ENCODE measurements at regions not wholly inside any gene's neighbourhood (a gene's known extent, or its start where the extent isn't known, plus 50 kb on each side); places are given as distances from the start of the nearest gene placed in this dataset.

- DNase-seq: no peak
Measured at GRCh38 chr18:68083776-68084175, 567.3 kb upstream of the DSEL start.

GRCh38 chr18:68083131-68083530, 566.6 kb upstream of the DSEL start:
- DNase-seq: no peak

DNA sequence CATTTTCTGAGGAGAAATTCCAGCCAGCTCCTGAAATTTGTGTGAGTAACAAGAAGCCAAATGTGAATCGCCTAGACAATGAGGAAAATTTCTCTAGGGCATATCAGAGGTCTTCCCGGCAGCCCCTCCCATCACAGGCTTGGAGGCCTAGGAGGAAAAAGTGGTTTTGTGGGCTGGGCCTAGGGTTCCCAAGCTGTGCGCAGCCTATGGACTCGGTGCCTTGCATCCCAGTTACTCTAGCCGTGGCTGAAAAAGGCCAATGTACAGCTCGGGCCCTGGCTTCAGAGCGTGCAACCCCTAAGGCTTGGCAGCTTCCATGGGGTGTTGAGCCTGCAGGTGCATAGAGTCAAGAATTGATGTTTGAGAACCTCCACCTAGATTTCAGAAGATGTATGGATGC, 556.2 kb upstream of the DSEL start:
- no peak for DNase-seq

DNA sequence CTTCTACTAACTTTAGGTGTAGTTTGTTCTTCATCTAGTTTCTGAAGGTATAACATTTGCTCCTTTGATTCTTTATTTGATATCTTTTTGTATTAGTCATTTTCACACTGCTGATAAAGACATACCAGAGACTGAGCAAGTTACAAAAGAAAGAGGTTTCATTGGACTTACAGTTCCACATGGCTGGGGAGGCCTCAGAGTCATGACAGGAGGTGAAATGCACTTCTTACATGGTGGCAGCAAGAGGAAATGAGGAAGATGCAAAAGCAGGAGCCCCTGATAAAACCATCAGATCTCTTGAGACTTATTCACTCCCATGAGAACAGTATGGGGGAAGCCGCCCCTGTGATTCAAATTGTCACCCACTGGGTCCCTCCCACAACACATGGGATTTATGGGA, 544.4 kb upstream of the DSEL start:
- DNase-seq: no peak

- DNase-seq: no peak
Measured at GRCh38 chr18:68056936-68057335, 540.4 kb upstream of the DSEL start.

- no peak for DNase-seq
Measured at GRCh38 chr18:68054669-68055068, 538.1 kb upstream of the DSEL start.

- DNase-seq: no peak
Measured at GRCh38 chr18:68053290-68053689, 536.8 kb upstream of the DSEL start.

DNA sequence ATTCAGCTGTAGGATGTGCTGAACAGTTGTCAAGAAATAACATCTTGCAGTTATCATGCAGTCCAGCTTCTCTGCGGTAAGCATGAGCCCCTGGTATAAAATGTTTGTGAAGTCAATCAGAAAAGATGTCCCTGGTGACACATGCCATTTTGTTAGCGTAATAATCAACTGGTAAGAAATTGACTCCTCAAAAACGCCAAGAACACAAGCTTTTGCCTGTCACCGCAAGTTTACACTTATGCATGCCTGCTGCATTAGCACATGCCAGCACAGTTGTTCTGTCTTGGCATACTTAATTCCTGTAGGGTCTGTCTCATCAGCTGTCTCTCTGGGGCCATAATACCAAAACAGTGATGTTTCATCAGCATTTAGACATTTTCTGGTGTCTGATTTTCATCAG, 524.8 kb upstream of the DSEL start:
- no peak for DNase-seq

- DNase-seq: no peak
Measured at GRCh38 chr18:68040198-68040597, 523.7 kb upstream of the DSEL start.

DNA sequence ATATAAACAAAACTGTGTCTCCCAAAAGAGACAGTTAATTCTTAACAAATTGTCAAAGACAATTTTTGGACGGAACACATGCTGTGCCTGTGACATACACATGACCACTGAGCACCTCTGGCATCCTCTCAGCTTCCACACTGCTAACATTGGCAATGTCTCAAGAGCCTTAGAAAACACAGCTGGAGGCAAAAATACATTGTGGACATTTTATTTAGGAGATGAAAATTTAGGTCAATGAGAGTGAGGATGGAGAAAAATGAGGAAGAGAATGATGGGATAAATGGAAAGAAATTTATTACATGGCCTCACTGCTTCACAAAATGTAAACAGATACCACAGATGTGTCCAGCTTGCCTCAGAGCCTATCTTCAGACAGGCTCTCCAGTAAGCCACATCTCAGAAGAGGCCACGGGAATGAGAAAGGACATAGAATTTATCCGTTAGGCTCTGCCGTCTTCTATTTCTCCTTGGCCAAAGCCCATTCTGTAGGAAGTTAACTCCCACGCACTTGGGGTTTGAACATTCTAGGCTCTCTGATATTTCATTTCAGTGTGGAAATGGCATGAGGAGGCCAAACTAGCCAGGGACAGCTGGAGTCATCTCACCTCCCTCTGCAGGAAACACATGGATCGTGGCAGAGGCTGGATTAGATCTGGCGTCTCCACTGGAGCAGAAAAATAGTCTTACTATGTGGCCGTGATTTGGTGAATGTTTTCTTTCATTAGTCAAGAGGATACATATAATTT, 519.4 kb upstream of the DSEL start:
- no peak for DNase-seq

DNA sequence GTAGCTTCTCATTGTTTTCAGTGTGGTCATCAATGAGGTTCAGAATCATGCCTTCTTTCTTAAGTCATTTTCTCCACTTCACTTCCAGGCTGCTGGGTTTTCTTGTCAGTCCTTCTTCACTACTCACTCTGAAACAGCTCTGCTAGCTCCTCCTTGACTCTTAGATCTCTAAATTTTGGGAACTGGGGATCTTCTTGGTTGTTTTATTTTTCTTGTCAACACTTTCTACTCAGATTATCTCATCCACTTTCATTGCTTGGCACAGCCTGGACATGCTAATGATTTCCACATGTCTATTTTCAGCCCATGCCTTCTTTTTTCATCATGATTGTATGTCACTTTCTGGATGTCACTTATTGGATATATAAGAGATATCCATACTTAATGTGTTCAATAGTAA, 517.8 kb upstream of the DSEL start:
- DNase-seq: no peak

- no peak for DNase-seq
Measured at GRCh38 chr18:68033466-68033865, 516.9 kb upstream of the DSEL start.

DNA sequence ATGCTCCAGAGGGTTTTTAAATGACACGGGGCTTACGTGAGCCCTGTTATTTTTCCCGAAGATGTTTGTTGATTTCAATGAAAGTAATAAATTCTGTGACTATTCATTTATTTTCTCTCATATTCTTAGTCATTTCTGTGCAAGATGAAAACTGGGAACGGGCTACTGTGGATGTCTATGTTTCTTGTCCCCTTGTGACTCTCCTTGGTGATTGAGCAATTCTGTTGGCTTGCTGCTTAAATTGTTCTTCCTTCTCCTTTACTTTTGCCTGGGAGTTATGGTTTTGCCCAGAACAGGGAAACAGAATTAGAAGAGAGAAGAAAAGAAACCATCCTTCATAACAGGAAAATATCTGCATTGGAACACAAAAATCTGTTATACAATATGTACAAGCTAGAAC, 508.2 kb upstream of the DSEL start:
- DNase-seq: no peak

DNA sequence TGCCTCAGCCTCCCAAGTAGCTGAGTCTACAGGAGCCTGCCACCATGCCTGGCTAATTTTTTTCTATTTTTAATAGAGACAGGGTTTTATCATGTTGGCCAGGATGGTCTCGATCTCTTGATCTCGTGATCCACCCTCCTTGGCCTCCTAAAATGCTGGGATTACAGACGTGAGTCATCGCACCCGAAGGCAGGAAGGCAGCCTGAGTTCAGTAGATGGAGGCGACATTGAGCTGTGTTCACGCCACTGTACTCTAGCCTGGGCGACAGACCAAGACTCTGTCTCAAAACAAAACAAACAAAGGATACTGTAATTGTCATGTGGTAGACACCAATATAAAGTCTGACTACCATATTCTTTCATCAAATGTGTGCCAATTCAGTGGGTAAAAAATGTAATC, 500.9 kb upstream of the DSEL start:
- DNase-seq: no peak

- DNase-seq: no peak
Measured at GRCh38 chr18:67997496-67997895, 481.0 kb upstream of the DSEL start.

DNA sequence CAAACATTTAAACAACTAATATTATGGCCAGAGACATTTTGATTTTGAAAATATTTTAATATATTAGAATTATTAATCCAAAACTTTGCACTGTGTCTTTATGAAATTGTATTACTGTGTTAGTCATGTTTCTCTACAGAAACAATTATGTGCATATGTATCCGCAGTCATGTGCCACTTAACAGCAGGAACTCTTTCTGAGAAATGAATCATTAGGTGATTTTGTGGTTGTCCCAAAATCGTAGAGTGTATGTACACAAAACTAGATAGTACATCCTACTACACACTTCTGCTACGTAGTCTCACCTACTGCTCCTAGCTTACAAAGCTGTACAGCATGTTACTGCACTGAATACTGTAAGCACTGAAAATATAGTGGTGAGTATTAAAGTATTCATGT, 479.2 kb upstream of the DSEL start:
- no peak for DNase-seq

DNA sequence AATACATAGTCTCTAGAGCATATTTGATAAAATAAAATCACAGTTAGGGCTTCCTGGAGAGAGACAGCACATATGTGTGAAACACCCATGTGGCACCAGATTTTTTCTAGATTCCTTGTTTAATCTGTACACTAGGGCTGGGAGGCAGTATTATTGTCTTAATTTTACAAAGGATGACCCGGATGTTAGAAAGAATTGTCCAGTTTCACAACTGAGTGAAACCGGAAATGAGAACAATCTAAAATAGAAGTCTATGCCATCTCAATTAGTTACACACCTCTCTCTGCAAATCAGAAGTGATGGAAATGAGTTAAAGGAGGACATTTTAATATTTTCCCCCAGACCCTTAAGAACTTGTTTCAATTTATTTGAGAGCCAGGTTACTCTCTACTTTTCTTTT, 463.7 kb upstream of the DSEL start:
- DNase-seq: no peak

DNA sequence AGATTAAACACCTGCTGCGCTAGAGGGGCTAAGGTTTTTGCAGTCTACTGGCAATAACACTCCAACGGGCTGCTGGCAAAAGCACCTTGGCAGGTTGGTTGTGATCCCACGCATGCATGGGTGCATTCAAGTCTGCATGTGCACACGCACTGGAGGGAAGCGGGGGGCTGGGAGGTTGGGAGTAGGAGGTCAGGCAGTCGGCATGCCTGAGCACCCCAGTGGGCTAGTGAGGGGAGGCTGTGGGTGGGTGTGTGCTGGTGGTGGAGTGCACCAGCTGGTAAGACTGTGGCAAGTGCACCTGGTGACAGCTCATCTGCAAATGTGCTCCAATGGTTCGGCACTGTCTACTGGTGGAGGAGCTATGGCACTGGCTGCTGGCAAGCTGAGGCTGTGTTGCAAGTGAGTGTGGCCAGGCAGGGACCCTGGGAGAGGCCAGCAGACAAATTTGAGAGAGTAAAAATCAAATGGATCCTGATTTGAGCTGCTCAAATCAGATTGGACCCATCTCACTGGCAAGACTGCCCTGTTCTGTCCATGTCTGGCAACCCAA, 460.6 kb upstream of the DSEL start:
- no peak for DNase-seq

DNA sequence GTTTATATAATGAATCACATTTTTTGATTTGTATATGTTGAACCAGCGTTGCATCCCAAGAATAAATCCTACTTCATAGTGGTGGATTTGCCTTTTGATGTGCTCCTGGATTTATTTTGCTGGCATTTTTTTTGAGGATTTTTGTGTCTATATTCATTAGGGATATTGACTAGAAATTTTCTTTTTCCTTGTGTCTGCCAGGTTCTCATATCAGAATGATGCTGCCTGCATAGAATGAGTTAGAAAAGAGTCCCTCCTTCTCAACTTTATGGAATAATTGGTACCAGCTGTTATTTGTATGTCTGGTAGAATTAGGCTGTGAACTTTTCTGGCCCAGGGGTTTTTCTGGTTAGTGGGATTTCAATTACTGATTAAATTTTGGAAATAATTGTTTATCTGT, 457.4 kb upstream of the DSEL start:
- no peak for DNase-seq

GRCh38 chr18:67969458-67969857, 452.9 kb upstream of the DSEL start:
- DNase-seq: no peak

DNA sequence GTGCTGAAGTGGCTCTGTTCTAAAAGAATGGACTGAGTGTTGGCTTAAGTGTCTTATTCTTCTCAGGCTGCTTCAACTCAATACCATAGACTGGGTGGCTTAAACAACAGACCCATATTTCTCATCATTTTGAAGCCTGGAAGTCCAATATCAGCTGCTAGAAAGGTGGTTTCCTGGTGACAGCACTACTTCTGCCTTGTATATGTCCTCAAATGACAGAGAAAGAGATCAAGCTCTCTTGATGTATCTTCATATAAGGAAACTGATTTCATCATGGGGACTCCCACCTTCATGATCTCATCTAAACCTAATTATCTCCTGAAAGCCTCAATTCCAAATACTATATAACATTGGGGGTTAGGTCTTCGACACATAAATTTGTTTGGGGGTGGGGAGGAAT, 449.7 kb upstream of the DSEL start:
- DNase-seq: no peak

DNA sequence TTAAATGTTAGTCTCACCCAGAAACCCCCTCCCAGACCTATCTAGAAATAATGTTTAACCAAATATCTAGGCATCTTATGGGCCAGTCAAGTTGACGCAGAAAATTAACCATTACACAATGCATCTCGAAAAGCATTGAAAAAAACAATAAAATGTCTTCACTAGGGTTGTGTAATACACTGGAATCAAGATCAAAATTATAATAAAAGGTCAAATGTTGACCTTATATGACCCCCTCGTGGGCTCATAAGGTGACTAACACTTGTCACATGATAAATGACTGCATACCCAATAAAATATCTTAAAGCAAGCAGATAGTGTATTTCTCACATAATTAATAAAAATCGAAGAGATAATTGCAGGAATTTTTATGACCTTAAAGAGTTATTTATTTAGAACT, 447.9 kb upstream of the DSEL start:
- DNase-seq: no peak

- no peak for DNase-seq
Measured at GRCh38 chr18:67961701-67962440, 445.4 kb upstream of the DSEL start.

- no peak for DNase-seq
Measured at GRCh38 chr18:67957684-67958083, 441.2 kb upstream of the DSEL start.

DNA sequence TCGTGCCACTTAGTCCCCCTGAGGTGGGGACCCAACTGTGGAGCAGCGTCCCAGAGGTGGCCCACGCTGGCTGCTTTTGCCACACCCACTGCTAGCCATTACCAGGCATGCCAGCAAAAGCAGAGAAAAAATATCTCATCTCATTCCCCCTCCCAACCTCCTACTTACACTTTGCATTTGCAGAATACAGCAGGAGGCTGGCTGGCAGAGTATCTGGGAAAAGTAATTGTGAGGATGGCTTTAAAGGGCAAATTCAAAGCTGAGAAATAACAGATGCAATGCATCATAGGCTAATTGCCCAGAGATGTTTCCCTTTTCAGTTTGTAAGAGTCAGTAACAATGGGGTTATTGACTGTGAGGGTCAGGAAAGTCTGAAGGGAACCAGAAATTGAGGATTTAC, 438.1 kb upstream of the DSEL start:
- no peak for DNase-seq

All from activated CD4-positive, alpha-beta T cell treated with anti-CD3 and anti-CD28 coated beads, Interleukin-10, Interleukin-2, amounts not matched to agents 100 ng/mL and 50 ng/mL, durations not matched to agents 16 hours and 8 hours (primary cell).